Panc1 (cell line): ENCODE measurements at regions not wholly inside any gene's neighbourhood (a gene's known extent, or its start where the extent isn't known, plus 50 kb on each side); places are given as distances from the start of the nearest gene placed in this dataset.

Experiments
- ATAC-seq: fragments of 200-7000 bp; cut with Tn5 transposase; 2 replicates; pipeline ENCODE4 v1.9.1; 2020; ENCODE audit warnings: mild to moderate bottlenecking, moderate library complexity
- BruUV-seq: library from RNA; stranded (reverse); fragments of 400-500 nt; replicated peaks from 2 replicates; lab custom pipeline; 2021; lab: Mats Ljungman, UMichigan
- CTCF ChIA-PET: fragments of 300-600 bp; sonication (Branson Sonifier 250); formaldehyde crosslinking; loops from one replicate; lab custom pipeline; 2022; ENCODE audit warnings: antibody characterized with exemption; lab: Charles Lee
- POLR2A ChIA-PET: fragments of 300-600 bp; sonication (Branson Sonifier 250); formaldehyde crosslinking; loops from one replicate; lab custom pipeline; 2022; ENCODE audit warnings: antibody characterized with exemption; lab: Charles Lee
- DNase-seq: peaks from one replicate; pipeline ENCODE4 v3.0.0-alpha.2; 2010; ENCODE audit warnings: low read depth, low spot score
- H3K27ac ChIP-seq: 2 replicates; pipeline ENCODE4 v1.5.1; 2011; ENCODE audit warnings: mild to moderate bottlenecking, low read length, inconsistent platforms
- H3K27me3 ChIP-seq: fragments of 200-500 bp; sonication (Bioruptor generic); 2 replicates; pipeline ENCODE4 v1.6.0; 2014; ENCODE audit warnings: low read length, inconsistent platforms; ENCODE audit not compliant: control insufficient read depth, insufficient read depth
- H3K36me3 ChIP-seq: fragments of 200-500 bp; sonication (Bioruptor generic); 2 replicates; pipeline ENCODE4 v1.5.1; 2014; ENCODE audit warnings: inconsistent platforms, mild to moderate bottlenecking, low read length, moderate library complexity; ENCODE audit not compliant: control insufficient read depth, insufficient read depth
- H3K4me1 ChIP-seq: 2 replicates; pipeline ENCODE4 v1.5.1; 2011; ENCODE audit warnings: inconsistent platforms, mild to moderate bottlenecking, low read length, moderate library complexity; ENCODE audit not compliant: control insufficient read depth, insufficient read depth
- H3K4me3 ChIP-seq, 2 experiments: 2 replicates each; pipeline ENCODE4 v1.5.1; 2011 to 2012; ENCODE audit warnings: low read depth in 2 of 2, low read length in 2 of 2, mild to moderate bottlenecking in 2 of 2, inconsistent platforms in 1 of 2, moderate library complexity in 1 of 2
- H3K9me3 ChIP-seq: fragments of 200-500 bp; sonication (Bioruptor generic); 2 replicates; pipeline ENCODE4 v1.5.1; 2014; ENCODE audit warnings: low read depth, mild to moderate bottlenecking, inconsistent platforms, low read length, moderate library complexity; ENCODE audit not compliant: control insufficient read depth, insufficient read depth
- POLR2AphosphoS5 ChIP-seq: IDR thresholded peaks from 2 replicates; pipeline ENCODE4 v1.6.1; 2012; ENCODE audit warnings: mild to moderate bottlenecking, low read depth, low read length, moderate library complexity
- SIN3A ChIP-seq: IDR thresholded peaks from 2 replicates; pipeline ENCODE4 v1.6.1; 2012; ENCODE audit warnings: low read depth, mild to moderate bottlenecking, low read length, moderate library complexity, borderline replicate concordance; ENCODE audit not compliant: insufficient read depth
- TCF7L2 ChIP-seq: IDR thresholded peaks from 2 replicates; pipeline ENCODE4 v1.6.1; 2011; ENCODE audit warnings: mild to moderate bottlenecking, low read depth, low read length, inconsistent platforms
- in situ Hi-C: cut with HindIII; loops from 2 replicates; pipeline ENCODE4 v1.10.0; 2016; ENCODE audit warnings: low sequenced_read_pairs, low pct_unique_long_range_greater_than_20kb
- intact Hi-C: fragments of 100-400 bp; cut with micrococcal nuclease; formaldehyde crosslinking; loops from one replicate; pipeline ENCODE4 v1.10.0; 2022; ENCODE audit not compliant: unreplicated experiment
- TF ChIP-seq, protein P1 (sequence below): fragments of 450-650 bp; IDR thresholded peaks from 2 replicates; pipeline ENCODE4 v1.5.1; 2017; ENCODE audit warnings: mild to moderate bottlenecking
- TF ChIP-seq, protein P2 (sequence below), 2 experiments: IDR thresholded peaks; 2 replicates each; pipeline ENCODE4 v1.6.1; 2011 to 2012; ENCODE audit warnings: low read depth in 2 of 2, control low read depth in 1 of 2, low read length in 1 of 2, mild to moderate bottlenecking in 1 of 2, moderate library complexity in 1 of 2; ENCODE audit not compliant: insufficient read depth in 1 of 2

DNA sequence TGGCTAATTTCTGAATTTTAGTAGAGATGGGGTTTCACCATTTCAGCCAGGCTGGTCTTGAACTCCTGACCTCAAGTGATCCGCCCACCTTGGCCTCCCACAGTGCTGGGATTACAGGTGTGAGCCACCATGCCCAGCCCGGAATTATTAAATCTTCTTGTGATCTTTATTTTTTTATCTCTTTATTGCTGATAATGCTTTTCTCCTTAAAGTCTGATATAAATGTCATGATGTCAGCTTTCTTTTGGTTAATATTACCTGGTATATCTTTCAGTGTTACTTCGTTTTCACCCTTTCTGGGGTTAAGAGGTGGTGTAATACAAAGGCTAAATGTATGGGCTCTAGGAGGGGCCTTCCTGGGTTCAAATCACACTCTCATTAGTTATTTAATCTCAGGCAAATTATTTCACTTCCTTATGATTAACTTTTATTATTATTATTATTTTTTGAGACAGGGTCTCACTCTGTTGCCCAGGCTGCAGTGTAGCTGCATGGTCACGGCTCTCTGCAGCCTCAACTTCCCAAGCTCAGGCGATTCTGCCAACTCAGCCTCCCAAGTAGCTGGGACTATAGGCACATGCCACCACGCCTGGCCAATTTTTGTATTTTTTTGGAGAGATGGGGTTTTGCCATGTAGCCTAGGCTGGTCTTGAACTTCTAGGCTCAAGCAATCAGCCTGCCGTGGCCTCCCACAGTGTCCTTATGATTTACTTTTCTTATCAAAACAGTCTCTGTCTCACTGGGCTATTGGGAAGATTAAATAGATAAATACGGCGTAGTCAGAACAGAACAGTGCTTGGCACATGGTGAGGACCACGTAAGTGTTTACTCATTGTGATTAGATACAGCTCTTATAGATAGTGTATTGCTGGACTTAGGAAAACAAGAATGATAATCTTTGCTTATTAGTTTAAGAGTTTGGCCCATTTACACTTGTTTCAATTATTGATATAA lies 216.5 kb downstream of the URB2 start:
- no peak for TF ChIP-seq POLR2AphosphoS5
- no peak for TF ChIP-seq SIN3A
- TF ChIP-seq, protein P1, sequence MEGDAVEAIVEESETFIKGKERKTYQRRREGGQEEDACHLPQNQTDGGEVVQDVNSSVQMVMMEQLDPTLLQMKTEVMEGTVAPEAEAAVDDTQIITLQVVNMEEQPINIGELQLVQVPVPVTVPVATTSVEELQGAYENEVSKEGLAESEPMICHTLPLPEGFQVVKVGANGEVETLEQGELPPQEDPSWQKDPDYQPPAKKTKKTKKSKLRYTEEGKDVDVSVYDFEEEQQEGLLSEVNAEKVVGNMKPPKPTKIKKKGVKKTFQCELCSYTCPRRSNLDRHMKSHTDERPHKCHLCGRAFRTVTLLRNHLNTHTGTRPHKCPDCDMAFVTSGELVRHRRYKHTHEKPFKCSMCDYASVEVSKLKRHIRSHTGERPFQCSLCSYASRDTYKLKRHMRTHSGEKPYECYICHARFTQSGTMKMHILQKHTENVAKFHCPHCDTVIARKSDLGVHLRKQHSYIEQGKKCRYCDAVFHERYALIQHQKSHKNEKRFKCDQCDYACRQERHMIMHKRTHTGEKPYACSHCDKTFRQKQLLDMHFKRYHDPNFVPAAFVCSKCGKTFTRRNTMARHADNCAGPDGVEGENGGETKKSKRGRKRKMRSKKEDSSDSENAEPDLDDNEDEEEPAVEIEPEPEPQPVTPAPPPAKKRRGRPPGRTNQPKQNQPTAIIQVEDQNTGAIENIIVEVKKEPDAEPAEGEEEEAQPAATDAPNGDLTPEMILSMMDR, result no peak
- TF ChIP-seq, protein P2, sequence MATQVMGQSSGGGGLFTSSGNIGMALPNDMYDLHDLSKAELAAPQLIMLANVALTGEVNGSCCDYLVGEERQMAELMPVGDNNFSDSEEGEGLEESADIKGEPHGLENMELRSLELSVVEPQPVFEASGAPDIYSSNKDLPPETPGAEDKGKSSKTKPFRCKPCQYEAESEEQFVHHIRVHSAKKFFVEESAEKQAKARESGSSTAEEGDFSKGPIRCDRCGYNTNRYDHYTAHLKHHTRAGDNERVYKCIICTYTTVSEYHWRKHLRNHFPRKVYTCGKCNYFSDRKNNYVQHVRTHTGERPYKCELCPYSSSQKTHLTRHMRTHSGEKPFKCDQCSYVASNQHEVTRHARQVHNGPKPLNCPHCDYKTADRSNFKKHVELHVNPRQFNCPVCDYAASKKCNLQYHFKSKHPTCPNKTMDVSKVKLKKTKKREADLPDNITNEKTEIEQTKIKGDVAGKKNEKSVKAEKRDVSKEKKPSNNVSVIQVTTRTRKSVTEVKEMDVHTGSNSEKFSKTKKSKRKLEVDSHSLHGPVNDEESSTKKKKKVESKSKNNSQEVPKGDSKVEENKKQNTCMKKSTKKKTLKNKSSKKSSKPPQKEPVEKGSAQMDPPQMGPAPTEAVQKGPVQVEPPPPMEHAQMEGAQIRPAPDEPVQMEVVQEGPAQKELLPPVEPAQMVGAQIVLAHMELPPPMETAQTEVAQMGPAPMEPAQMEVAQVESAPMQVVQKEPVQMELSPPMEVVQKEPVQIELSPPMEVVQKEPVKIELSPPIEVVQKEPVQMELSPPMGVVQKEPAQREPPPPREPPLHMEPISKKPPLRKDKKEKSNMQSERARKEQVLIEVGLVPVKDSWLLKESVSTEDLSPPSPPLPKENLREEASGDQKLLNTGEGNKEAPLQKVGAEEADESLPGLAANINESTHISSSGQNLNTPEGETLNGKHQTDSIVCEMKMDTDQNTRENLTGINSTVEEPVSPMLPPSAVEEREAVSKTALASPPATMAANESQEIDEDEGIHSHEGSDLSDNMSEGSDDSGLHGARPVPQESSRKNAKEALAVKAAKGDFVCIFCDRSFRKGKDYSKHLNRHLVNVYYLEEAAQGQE (IDR thresholded peaks at IDR 0.05; ENCODE audit: insufficient read depth in 1 of 2, low read depth in 2 of 2, low read length in 1 of 2), result no peak
- no peak for TF ChIP-seq TCF7L2
- no peak for ATAC-seq
- Histone ChIP-seq H3K9me3 (no peaks in the 10 kb centered on the region), H3K27me3 (peaks cover 23% of the 10 kb centered on the region), H3K27ac (no peak overlapping the region), H3K4me1 (no peaks in the 10 kb centered on the region), H3K36me3 (no peaks in the 10 kb centered on the region), H3K4me3 (no peak overlapping the region)
- no peak for DNase-seq
- in situ Hi-C loops (no loop called here), intact Hi-C loops (no loop called here)
- ChIA-PET POLR2A (no interaction called here), CTCF (no interaction called here)
- BruUV-seq, result no TSS peak

DNA sequence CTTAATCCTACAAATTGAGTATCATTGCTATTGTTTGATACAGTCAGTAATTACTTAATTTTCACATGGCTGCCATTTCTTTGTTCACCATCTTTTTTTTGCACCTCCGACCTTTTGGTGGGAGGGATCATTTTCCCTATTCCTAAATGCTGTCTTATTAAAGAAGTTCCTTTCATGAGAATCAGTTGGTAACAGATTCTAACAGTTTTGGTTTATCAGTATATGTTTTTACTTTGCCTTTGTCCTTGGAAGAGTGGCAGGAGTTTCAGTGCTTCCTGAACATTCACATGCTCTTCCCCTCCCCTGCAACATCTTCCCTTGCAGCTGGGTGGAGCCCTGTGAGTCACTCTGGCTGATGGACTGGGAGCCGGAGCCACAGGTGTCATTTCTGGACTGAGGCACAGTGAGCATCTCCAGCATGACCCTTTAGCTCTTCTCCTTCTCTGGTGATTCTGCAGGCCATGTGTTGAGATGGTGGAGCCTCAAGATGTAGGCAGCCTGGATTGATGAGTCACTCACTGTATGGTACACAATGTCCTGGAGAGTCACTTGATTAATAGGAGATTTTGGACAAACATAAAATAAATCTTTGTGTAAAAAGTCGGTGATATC lies 217.7 kb downstream of the URB2 start:
- in situ Hi-C loops, result no loop called here
- ChIA-PET CTCF (no interaction called here), POLR2A (no interaction called here)
- DNase-seq (no peak), ATAC-seq (no peak)
- H3K9me3 ChIP-seq, result no peaks in the 10 kb centered on the region
- H3K4me3 ChIP-seq, result no peak overlapping the region
- H3K27ac ChIP-seq, result no peak overlapping the region
- H3K4me1 ChIP-seq, result no peaks in the 10 kb centered on the region
- H3K27me3 ChIP-seq, result peaks cover 21% of the 10 kb centered on the region
- no peaks in the 10 kb centered on the region for H3K36me3 ChIP-seq
- BruUV-seq, result no TSS peak
- intact Hi-C loops, result no loop called here
- no peak for TF ChIP-seq TCF7L2
- TF ChIP-seq, protein P2 (IDR thresholded peaks at IDR 0.05; ENCODE audit: insufficient read depth in 1 of 2, low read depth in 2 of 2, low read length in 1 of 2), result no peak
- no peak for TF ChIP-seq POLR2AphosphoS5
- TF ChIP-seq, protein P1, result no peak
- no peak for TF ChIP-seq SIN3A
